OCI-LY1 (cell line): ENCODE measurements at regions not wholly inside any gene's neighbourhood (a gene's known extent, or its start where the extent isn't known, plus 50 kb on each side); places are given as distances from the start of the nearest gene placed in this dataset.

Experiments used
- H2AFZ ChIP-seq: fragments of 200-600 bp; sonication (generic), shearing (Covaris generic); 2 replicates; pipeline ENCODE4 v1.6.0; 2014; ENCODE audit warnings: antibody characterized with exemption, mild to moderate bottlenecking, low read length
- H3F3A ChIP-seq: fragments of 200-600 bp; sonication (generic), shearing (Covaris generic); 2 replicates; pipeline ENCODE4 v1.6.0; 2014; ENCODE audit warnings: mild to moderate bottlenecking, antibody characterized with exemption, low read length, moderate library complexity; ENCODE audit not compliant: insufficient read depth
- H3K27ac ChIP-seq: fragments of 200-600 bp; sonication (generic); 2 replicates; pipeline ENCODE4 v1.5.1; 2014; ENCODE audit warnings: low read length, mixed run types, mild to moderate bottlenecking, low read depth; ENCODE audit not compliant: poor library complexity, severe bottlenecking
- H3K27me3 ChIP-seq: fragments of 200-600 bp; sonication (generic); 2 replicates; pipeline ENCODE4 v1.6.0; 2014; ENCODE audit warnings: antibody characterized with exemption, mild to moderate bottlenecking, low read length, moderate library complexity; ENCODE audit not compliant: insufficient read depth
- H3K36me3 ChIP-seq: fragments of 200-600 bp; sonication (generic); 2 replicates; pipeline ENCODE4 v1.6.1; 2014; ENCODE audit warnings: mild to moderate bottlenecking, antibody characterized with exemption, low read length, moderate library complexity, mixed read lengths; ENCODE audit not compliant: insufficient read depth
- H3K4me1 ChIP-seq: fragments of 200-600 bp; sonication (generic); 2 replicates; pipeline ENCODE4 v1.5.1; 2014; ENCODE audit warnings: mild to moderate bottlenecking, low read length, moderate library complexity; ENCODE audit not compliant: insufficient read depth, severe bottlenecking
- H3K4me2 ChIP-seq: fragments of 200-600 bp; sonication (generic), shearing (Covaris generic); 2 replicates; pipeline ENCODE4 v1.6.1; 2014; ENCODE audit warnings: low read length
- H3K4me3 ChIP-seq: fragments of 200-600 bp; sonication (generic); 2 replicates; pipeline ENCODE4 v1.5.1; 2014; ENCODE audit warnings: low read length, low read depth, mild to moderate bottlenecking, mixed read lengths; ENCODE audit not compliant: poor library complexity, severe bottlenecking
- H3K79me2 ChIP-seq: fragments of 200-600 bp; shearing (Covaris generic); 2 replicates; pipeline ENCODE4 v1.6.1; 2016; ENCODE audit warnings: mixed run types, low read length, mixed read lengths; ENCODE audit not compliant: insufficient read depth
- H3K9ac ChIP-seq: fragments of 200-600 bp; sonication (generic), shearing (Covaris generic); 2 replicates; pipeline ENCODE4 v1.6.1; 2014; ENCODE audit warnings: mild to moderate bottlenecking, low read length, mixed read lengths
- H3K9me2 ChIP-seq: fragments of 200-600 bp; sonication (generic), shearing (Covaris generic); 2 replicates; pipeline ENCODE4 v1.6.1; 2014; ENCODE audit warnings: low read depth, mild to moderate bottlenecking, low read length, mixed read lengths
- H3K9me3 ChIP-seq: fragments of 200-600 bp; shearing (Covaris generic); 2 replicates; pipeline ENCODE4 v1.6.1; 2014; ENCODE audit warnings: low read length, mixed read lengths
- H4K20me1 ChIP-seq: fragments of 200-600 bp; sonication (generic), shearing (Covaris generic); 2 replicates; pipeline ENCODE4 v1.6.0; 2016; ENCODE audit warnings: mild to moderate bottlenecking, low read length; ENCODE audit not compliant: insufficient read depth
- EZH2 ChIP-seq: fragments of 200-600 bp; sonication (generic), shearing (Covaris generic); IDR thresholded peaks from 2 replicates; pipeline ENCODE4 v1.8.0; 2017; ENCODE audit warnings: borderline replicate concordance, mixed run types, mild to moderate bottlenecking, antibody characterized with exemption, low read length, moderate library complexity, mixed read lengths
- TF ChIP-seq, protein P1 (sequence below): fragments of 200-600 bp; sonication (generic), shearing (Covaris generic); IDR thresholded peaks from 2 replicates; pipeline ENCODE4 v1.5.1; 2017; ENCODE audit warnings: mild to moderate bottlenecking, antibody characterized with exemption, low read length, moderate library complexity, mixed read lengths

DNA sequence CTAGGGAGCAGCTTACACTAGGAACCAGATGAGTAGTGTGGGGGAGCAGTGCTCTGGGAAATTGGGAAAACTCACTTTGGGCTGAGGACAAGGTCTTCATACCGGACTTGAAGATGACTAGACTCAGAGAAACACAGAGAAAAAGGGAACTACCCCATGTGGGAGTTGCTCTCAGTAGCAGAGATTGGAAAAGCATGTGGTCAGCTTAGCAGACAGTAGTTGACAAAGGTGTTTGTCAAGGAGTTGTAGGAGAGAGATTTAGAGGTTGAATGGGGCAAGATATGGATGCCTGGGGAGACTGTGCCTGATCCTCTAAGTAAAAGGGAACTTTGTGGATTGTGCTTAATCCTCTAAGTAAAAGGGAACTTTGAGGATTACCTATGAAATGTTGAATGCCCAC lies 194.5 kb upstream of the COX10 start:
- Histone ChIP-seq H3K4me3 (no peak overlapping the region), H3K4me2 (no peak overlapping the region), H3K9me3 (no peaks in the 10 kb centered on the region), H3K27me3 (no peaks in the 10 kb centered on the region), H4K20me1 (no peaks in the 10 kb centered on the region), H3K4me1 (no peaks in the 10 kb centered on the region), H3K79me2 (no peaks in the 10 kb centered on the region), H3K9ac (no peak overlapping the region), H3K27ac (no peak overlapping the region), H2AFZ (no peak overlapping the region), H3K36me3 (no peaks in the 10 kb centered on the region), H3K9me2 (no peaks in the 10 kb centered on the region), H3F3A (no peaks in the 10 kb centered on the region)
- TF ChIP-seq, protein P1, sequence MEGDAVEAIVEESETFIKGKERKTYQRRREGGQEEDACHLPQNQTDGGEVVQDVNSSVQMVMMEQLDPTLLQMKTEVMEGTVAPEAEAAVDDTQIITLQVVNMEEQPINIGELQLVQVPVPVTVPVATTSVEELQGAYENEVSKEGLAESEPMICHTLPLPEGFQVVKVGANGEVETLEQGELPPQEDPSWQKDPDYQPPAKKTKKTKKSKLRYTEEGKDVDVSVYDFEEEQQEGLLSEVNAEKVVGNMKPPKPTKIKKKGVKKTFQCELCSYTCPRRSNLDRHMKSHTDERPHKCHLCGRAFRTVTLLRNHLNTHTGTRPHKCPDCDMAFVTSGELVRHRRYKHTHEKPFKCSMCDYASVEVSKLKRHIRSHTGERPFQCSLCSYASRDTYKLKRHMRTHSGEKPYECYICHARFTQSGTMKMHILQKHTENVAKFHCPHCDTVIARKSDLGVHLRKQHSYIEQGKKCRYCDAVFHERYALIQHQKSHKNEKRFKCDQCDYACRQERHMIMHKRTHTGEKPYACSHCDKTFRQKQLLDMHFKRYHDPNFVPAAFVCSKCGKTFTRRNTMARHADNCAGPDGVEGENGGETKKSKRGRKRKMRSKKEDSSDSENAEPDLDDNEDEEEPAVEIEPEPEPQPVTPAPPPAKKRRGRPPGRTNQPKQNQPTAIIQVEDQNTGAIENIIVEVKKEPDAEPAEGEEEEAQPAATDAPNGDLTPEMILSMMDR: no peak
- no peak for TF ChIP-seq EZH2

DNA sequence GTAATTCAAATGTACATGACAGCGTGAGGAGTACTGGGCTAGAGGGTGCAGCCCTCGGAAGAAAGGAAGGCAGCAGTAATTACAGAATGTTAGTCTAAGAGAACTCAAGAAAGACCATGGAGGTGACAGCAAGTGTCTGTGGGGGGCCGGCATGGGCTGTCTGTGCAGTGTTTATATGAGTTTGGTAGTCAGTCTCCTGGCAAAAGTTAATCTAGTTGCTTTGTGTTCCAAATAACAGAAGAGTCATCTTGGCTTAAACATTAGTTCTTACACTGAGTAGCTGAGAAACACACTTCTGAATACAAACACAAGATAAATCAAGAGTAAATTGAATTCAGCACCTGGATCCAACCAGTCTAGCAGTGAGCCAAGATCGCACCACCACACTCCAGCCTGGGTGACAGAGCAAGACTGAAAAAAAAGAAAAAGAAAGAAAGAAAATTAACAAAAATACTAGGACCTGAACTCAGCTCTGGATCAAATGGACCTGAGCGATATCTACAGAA lies 189.3 kb upstream of the COX10 start:
- Histone ChIP-seq H3K9ac (no peak overlapping the region), H3K27ac (no peak overlapping the region), H3K4me3 (no peak overlapping the region), H3K4me1 (no peaks in the 10 kb centered on the region), H3K36me3 (no peaks in the 10 kb centered on the region), H3K79me2 (no peaks in the 10 kb centered on the region), H4K20me1 (no peaks in the 10 kb centered on the region), H3K9me2 (no peaks in the 10 kb centered on the region), H3K9me3 (no peaks in the 10 kb centered on the region), H3K4me2 (no peak overlapping the region), H2AFZ (no peak overlapping the region), H3F3A (no peaks in the 10 kb centered on the region), H3K27me3 (no peaks in the 10 kb centered on the region)
- TF ChIP-seq, protein P1: no peak
- no peak for TF ChIP-seq EZH2

DNA sequence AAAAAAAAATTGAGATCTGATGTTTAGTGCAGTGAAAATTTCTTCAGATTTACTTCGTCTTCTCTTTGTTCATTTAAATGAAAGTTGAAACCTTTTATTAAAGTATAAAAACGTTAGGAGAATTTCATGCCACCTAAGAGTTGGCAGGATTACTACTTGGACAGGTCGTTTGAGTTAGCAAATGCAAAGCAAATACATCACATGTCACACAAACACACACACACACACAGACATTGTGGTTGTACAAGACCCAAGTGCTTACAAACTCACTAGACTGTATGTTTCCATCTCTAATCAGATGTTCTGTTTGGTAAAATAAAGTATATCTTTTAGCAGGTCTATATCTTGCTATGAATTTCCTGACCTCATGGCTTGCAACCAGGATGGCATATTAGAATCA lies 185.6 kb upstream of the COX10 start:
- Histone ChIP-seq H2AFZ (no peak overlapping the region), H3K4me3 (no peak overlapping the region), H3K9me3 (no peaks in the 10 kb centered on the region), H3K27ac (no peak overlapping the region), H3K4me1 (no peaks in the 10 kb centered on the region), H4K20me1 (no peaks in the 10 kb centered on the region), H3K9me2 (no peaks in the 10 kb centered on the region), H3K36me3 (no peaks in the 10 kb centered on the region), H3K79me2 (no peaks in the 10 kb centered on the region), H3K4me2 (no peak overlapping the region), H3F3A (no peaks in the 10 kb centered on the region), H3K27me3 (no peaks in the 10 kb centered on the region), H3K9ac (no peak overlapping the region)
- TF ChIP-seq EZH2: no peak
- TF ChIP-seq, protein P1: no peak
